Islet of Langerhans (tissue), 1 donor: ENCODE measurements at regions not wholly inside any gene's neighbourhood (a gene's known extent, or its start where the extent isn't known, plus 50 kb on each side); places are given as distances from the start of the nearest gene placed in this dataset.

Source experiments
- FAIRE-seq: peaks from one replicate; lab custom pipeline; 2011; peaks lifted over from hg19 to GRCh38; lab: Jason Lieb, UNC

GRCh38 chr6:4291453-4292403 lies 156.4 kb upstream of the ECI2 start:
- FAIRE-seq, result no peak

GRCh38 chr6:4289770-4290320 lies 154.5 kb upstream of the ECI2 start:
- no peak for FAIRE-seq

- no peak for FAIRE-seq
Measured at GRCh38 chr6:4287811-4288244, 152.5 kb upstream of the ECI2 start.

GRCh38 chr6:4287372-4287771 lies 152.0 kb upstream of the ECI2 start:
- no peak for FAIRE-seq

- FAIRE-seq, result no peak
Measured at GRCh38 chr6:4282926-4283325, 147.6 kb upstream of the ECI2 start.

- no peak for FAIRE-seq
Measured at GRCh38 chr6:4281341-4282293, 146.2 kb upstream of the ECI2 start.

GRCh38 chr6:4280707-4281106 lies 145.3 kb upstream of the ECI2 start:
- FAIRE-seq, result no peak

GRCh38 chr6:4280031-4280430 lies 144.7 kb upstream of the ECI2 start:
- FAIRE-seq, result no peak

- peak; percentile 38 for FAIRE-seq
Measured at GRCh38 chr6:4274382-4275082, 139.2 kb upstream of the ECI2 start.

GRCh38 chr6:4272996-4273395 lies 137.6 kb upstream of the ECI2 start:
- no peak for FAIRE-seq

GRCh38 chr6:4271761-4272470 lies 136.5 kb upstream of the ECI2 start:
- no peak for FAIRE-seq

GRCh38 chr6:4270776-4271175 lies 135.4 kb upstream of the ECI2 start:
- no peak for FAIRE-seq

- FAIRE-seq, result no peak
Measured at GRCh38 chr6:4270001-4270400, 134.6 kb upstream of the ECI2 start.

- no peak for FAIRE-seq
Measured at GRCh38 chr6:4268171-4268570, 132.8 kb upstream of the ECI2 start.

- no peak for FAIRE-seq
Measured at GRCh38 chr6:4265740-4266139, 130.4 kb upstream of the ECI2 start.

GRCh38 chr6:4264601-4265000 lies 129.2 kb upstream of the ECI2 start:
- no peak for FAIRE-seq

- FAIRE-seq, result no peak
Measured at GRCh38 chr6:4264081-4264480, 128.7 kb upstream of the ECI2 start.

- FAIRE-seq, result no peak
Measured at GRCh38 chr6:4262526-4262925, 127.2 kb upstream of the ECI2 start.

GRCh38 chr6:4259391-4259790 lies 124.0 kb upstream of the ECI2 start:
- no peak for FAIRE-seq

GRCh38 chr6:4258733-4259132 lies 123.4 kb upstream of the ECI2 start:
- FAIRE-seq, result no peak

- FAIRE-seq, result no peak
Measured at GRCh38 chr6:4256969-4257368, 121.6 kb upstream of the ECI2 start.
